Neural progenitor cell (in vitro differentiated cells): ENCODE measurements at regions not wholly inside any gene's neighbourhood (a gene's known extent, or its start where the extent isn't known, plus 50 kb on each side); places are given as distances from the start of the nearest gene placed in this dataset.

Experiments
- EZH2 ChIP-seq: fragments of 200-600 bp; sonication (generic); IDR thresholded peaks from 2 replicates; pipeline ENCODE4 v1.6.1; 2017; ENCODE audit warnings: antibody characterized with exemption, mild to moderate bottlenecking, moderate library complexity
- TF ChIP-seq, protein P1 (sequence below): fragments of 200-600 bp; sonication (generic); IDR thresholded peaks from 2 replicates; pipeline ENCODE4 v1.5.1; 2017; ENCODE audit warnings: antibody characterized with exemption, mild to moderate bottlenecking

DNA sequence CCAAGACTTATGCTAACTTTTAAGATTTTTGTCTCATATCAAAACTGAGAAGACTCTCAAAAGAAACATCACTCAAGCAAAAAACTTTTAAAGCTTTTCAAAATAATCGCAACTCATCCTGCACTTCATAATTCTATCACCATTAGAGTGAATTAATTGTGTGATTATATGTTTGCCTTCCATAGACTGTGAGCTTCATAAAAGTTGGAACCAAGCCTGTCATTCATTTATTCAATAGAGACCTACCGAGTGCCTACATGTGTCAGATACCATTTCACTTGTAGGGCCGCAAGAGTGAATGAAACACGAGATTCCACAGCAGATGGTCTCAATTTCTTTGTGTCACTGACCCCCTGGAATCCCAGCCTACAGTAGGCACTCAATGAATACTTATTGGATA is 106.4 kb downstream of the RHOU start:
- no peak for TF ChIP-seq EZH2
- TF ChIP-seq, protein P1, sequence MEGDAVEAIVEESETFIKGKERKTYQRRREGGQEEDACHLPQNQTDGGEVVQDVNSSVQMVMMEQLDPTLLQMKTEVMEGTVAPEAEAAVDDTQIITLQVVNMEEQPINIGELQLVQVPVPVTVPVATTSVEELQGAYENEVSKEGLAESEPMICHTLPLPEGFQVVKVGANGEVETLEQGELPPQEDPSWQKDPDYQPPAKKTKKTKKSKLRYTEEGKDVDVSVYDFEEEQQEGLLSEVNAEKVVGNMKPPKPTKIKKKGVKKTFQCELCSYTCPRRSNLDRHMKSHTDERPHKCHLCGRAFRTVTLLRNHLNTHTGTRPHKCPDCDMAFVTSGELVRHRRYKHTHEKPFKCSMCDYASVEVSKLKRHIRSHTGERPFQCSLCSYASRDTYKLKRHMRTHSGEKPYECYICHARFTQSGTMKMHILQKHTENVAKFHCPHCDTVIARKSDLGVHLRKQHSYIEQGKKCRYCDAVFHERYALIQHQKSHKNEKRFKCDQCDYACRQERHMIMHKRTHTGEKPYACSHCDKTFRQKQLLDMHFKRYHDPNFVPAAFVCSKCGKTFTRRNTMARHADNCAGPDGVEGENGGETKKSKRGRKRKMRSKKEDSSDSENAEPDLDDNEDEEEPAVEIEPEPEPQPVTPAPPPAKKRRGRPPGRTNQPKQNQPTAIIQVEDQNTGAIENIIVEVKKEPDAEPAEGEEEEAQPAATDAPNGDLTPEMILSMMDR: no peak
